HG02840 (cell line): ENCODE measurements at regions not wholly inside any gene's neighbourhood (a gene's known extent, or its start where the extent isn't known, plus 50 kb on each side); places are given as distances from the start of the nearest gene placed in this dataset.

Experiments
- ATAC-seq: cut with Tn5 transposase; IDR thresholded peaks from one replicate; pipeline ENCODE4 v1.9.1; 2021; ENCODE audit warnings: mild to moderate bottlenecking, moderate library complexity, moderate number of reproducible peaks; ENCODE audit not compliant: unreplicated experiment, low FRiP score

GRCh38 chr15:93311620-93312019 lies 222.6 kb upstream of the RGMA start:
- no peak for ATAC-seq

GRCh38 chr15:93308026-93308690 lies 219.1 kb upstream of the RGMA start:
- ATAC-seq, result no peak

GRCh38 chr15:93307513-93307912 lies 218.5 kb upstream of the RGMA start:
- no peak for ATAC-seq

- ATAC-seq, result no peak
Measured at GRCh38 chr15:93305306-93305705, 216.3 kb upstream of the RGMA start.

- ATAC-seq, result no peak
Measured at GRCh38 chr15:93302080-93302765, 213.2 kb upstream of the RGMA start.

- ATAC-seq, result no peak
Measured at GRCh38 chr15:93300796-93301195, 211.8 kb upstream of the RGMA start.

- ATAC-seq, result no peak
Measured at GRCh38 chr15:93299675-93300074, 210.7 kb upstream of the RGMA start.

GRCh38 chr15:93298901-93299300 lies 209.9 kb upstream of the RGMA start:
- no peak for ATAC-seq

- no peak for ATAC-seq
Measured at GRCh38 chr15:93296759-93297500, 207.9 kb upstream of the RGMA start.

- ATAC-seq, result no peak
Measured at GRCh38 chr15:93294896-93295295, 205.9 kb upstream of the RGMA start.

GRCh38 chr15:93294066-93294465 lies 205.1 kb upstream of the RGMA start:
- no peak for ATAC-seq

- ATAC-seq, result no peak
Measured at GRCh38 chr15:93291380-93291779, 202.4 kb upstream of the RGMA start.

- ATAC-seq, result no peak
Measured at GRCh38 chr15:93290618-93290946, 201.6 kb upstream of the RGMA start.

GRCh38 chr15:93289941-93290617 lies 201.1 kb upstream of the RGMA start:
- ATAC-seq, result no peak

GRCh38 chr15:93288728-93289294 lies 199.8 kb upstream of the RGMA start:
- ATAC-seq, result no peak

GRCh38 chr15:93286446-93286845 lies 197.4 kb upstream of the RGMA start:
- ATAC-seq, result no peak

GRCh38 chr15:93283854-93284253 lies 194.8 kb upstream of the RGMA start:
- no peak for ATAC-seq

- no peak for ATAC-seq
Measured at GRCh38 chr15:93282808-93283207, 193.8 kb upstream of the RGMA start.

- no peak for ATAC-seq
Measured at GRCh38 chr15:93278783-93279182, 189.8 kb upstream of the RGMA start.

- no peak for ATAC-seq
Measured at GRCh38 chr15:93278006-93278405, 189.0 kb upstream of the RGMA start.

GRCh38 chr15:93274257-93274656 lies 185.2 kb upstream of the RGMA start:
- no peak for ATAC-seq
